Natural killer cell (primary cell): ENCODE measurements at regions not wholly inside any gene's neighbourhood (a gene's known extent, or its start where the extent isn't known, plus 50 kb on each side); places are given as distances from the start of the nearest gene placed in this dataset.

ENCODE experiments used
- ATAC-seq, 3 donors: fragments of 150-1000 bp in 2 of 3; fragments of 200-7000 bp in 1 of 3; cut with Tn5 transposase; 1 replicate in 1 of 3; 2 replicates in 2 of 3; pipeline ENCODE4 v1.10.0; 2021; ENCODE audit warnings: mild to moderate bottlenecking in 2 of 3, moderate library complexity in 2 of 3
- DNase-seq, 2 donors: peaks; one replicate each; pipeline versions ENCODE4 v3.0.0 to v3.0.0-alpha.2; 2013 to 2021; ENCODE audit warnings: mixed read lengths in 1 of 2
- H3K27ac ChIP-seq: one replicate; pipeline ENCODE4 v1.5.1; 2013; ENCODE audit warnings: mild to moderate bottlenecking, low read length
- H3K27me3 ChIP-seq: one replicate; pipeline ENCODE4 v1.6.1; 2013; ENCODE audit warnings: low read length; ENCODE audit not compliant: control insufficient read depth, insufficient read depth
- H3K36me3 ChIP-seq: one replicate; pipeline ENCODE4 v1.6.1; 2013; ENCODE audit warnings: low read length; ENCODE audit not compliant: control insufficient read depth, insufficient read depth
- H3K4me1 ChIP-seq: one replicate; pipeline ENCODE4 v1.6.1; 2013; ENCODE audit warnings: low read length; ENCODE audit not compliant: control insufficient read depth, insufficient read depth
- H3K4me3 ChIP-seq: one replicate; pipeline ENCODE4 v1.5.1; 2013; ENCODE audit warnings: low read length
- H3K9me3 ChIP-seq: one replicate; pipeline ENCODE4 v1.6.1; 2013; ENCODE audit warnings: low read length; ENCODE audit not compliant: control insufficient read depth, insufficient read depth
- H3K27ac Mint-ChIP-seq, 2 donors: one replicate each; pipeline ENCODE4 v1.8.0; 2022; ENCODE audit warnings: mild to moderate bottlenecking in 2 of 2, mixed read lengths in 2 of 2, moderate library complexity in 1 of 2
- H3K27me3 Mint-ChIP-seq, 2 donors: one replicate each; pipeline ENCODE4 v1.8.0; 2022; ENCODE audit warnings: low read depth in 2 of 2, mixed read lengths in 2 of 2
- H3K36me3 Mint-ChIP-seq: one replicate; pipeline ENCODE4 v1.8.0; 2022; ENCODE audit warnings: mixed read lengths
- H3K4me1 Mint-ChIP-seq, 2 donors: one replicate each; pipeline ENCODE4 v1.8.0; 2022; ENCODE audit warnings: mixed read lengths in 2 of 2
- H3K4me3 Mint-ChIP-seq: one replicate; pipeline ENCODE4 v1.8.0; 2022; ENCODE audit warnings: mild to moderate bottlenecking, moderate library complexity, mixed read lengths
- H3K9me3 Mint-ChIP-seq, 2 donors: one replicate each; pipeline ENCODE4 v1.8.0; 2022; ENCODE audit warnings: mixed read lengths in 2 of 2
- WGBS: methylation state at CpG from one replicate; pipeline ENCODE4 v1.1.7; 2013; ENCODE audit warnings: missing lambda C conversion rate; ENCODE audit not compliant: insufficient coverage; 5-methylcytosine and 5-hydroxymethylcytosine counted together
- intact Hi-C: fragments of 100-400 bp; cut with micrococcal nuclease; formaldehyde crosslinking; loops from one replicate; pipeline ENCODE4 v1.14.2; 2022
- TF ChIP-seq, protein P1 (sequence below): fragments of 200-600 bp; IDR thresholded peaks from one replicate; pipeline ENCODE4 v1.8.0; 2022; ENCODE audit warnings: antibody characterized with exemption

DNA sequence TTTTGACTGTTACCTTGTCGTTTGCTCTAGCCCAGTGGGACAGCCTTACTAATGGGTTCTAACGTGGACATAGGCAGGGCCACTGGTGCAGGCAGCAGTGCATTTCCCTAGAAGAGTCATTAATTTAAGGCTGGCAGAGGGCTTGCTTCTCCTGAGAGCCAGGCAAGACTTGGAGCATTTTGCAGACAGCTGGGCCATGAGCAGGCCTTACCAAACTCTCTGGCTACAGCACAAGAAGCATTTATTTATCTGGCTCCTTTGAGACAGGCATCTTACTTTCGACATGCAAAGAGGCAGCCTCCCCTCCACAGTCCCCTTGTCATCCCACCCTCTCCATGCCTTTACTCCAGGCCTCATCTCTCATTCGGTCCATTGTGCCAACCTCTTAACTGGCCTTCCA is 139.9 kb downstream of the CSNK2A3 start:
- intact Hi-C loops = no loop called here
- Mint-ChIP-seq H3K4me3 (no peak overlapping the region), H3K36me3 (no peaks in the 10 kb centered on the region), H3K4me1 (no peaks in the 10 kb centered on the region), H3K27me3 (peaks cover 12% of the 10 kb centered on the region in 2 donors), H3K9me3 (no peaks in the 10 kb centered on the region), H3K27ac (no peak overlapping the region)
- H3K9me3 ChIP-seq = no peaks in the 10 kb centered on the region
- H3K27ac ChIP-seq = no peak overlapping the region
- H3K36me3 ChIP-seq = no peaks in the 10 kb centered on the region
- WGBS = 90% methylated on average over 4 of the region's 4 CpGs
- H3K4me3 ChIP-seq = no peak overlapping the region
- ATAC-seq (no peak), DNase-seq (no peak)
- no peaks in the 10 kb centered on the region for H3K27me3 ChIP-seq
- TF ChIP-seq, protein P1, sequence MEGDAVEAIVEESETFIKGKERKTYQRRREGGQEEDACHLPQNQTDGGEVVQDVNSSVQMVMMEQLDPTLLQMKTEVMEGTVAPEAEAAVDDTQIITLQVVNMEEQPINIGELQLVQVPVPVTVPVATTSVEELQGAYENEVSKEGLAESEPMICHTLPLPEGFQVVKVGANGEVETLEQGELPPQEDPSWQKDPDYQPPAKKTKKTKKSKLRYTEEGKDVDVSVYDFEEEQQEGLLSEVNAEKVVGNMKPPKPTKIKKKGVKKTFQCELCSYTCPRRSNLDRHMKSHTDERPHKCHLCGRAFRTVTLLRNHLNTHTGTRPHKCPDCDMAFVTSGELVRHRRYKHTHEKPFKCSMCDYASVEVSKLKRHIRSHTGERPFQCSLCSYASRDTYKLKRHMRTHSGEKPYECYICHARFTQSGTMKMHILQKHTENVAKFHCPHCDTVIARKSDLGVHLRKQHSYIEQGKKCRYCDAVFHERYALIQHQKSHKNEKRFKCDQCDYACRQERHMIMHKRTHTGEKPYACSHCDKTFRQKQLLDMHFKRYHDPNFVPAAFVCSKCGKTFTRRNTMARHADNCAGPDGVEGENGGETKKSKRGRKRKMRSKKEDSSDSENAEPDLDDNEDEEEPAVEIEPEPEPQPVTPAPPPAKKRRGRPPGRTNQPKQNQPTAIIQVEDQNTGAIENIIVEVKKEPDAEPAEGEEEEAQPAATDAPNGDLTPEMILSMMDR = no peak
- no peaks in the 10 kb centered on the region for H3K4me1 ChIP-seq

DNA sequence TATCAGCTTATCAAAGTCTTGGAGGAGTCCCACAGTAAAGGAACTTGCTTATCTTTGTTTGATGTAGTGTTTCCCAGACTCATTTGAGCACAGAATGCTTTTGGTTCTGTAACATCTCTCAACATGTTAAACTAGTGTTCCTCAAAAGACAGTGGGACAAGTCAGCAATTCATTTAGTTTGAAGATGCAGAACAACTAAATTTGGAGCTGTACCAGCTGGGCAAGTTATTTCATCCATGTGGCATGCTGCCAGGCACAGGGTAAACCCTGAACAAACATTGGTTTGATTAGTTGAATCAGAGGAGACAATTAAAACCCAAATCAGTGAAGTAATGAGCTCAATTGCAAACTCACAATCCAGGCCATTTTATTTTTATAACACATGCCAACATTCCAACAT is 141.2 kb downstream of the CSNK2A3 start:
- no peaks in the 10 kb centered on the region for H3K9me3 Mint-ChIP-seq
- no peaks in the 10 kb centered on the region for H3K4me1 ChIP-seq
- no peak overlapping the region for H3K4me3 Mint-ChIP-seq
- DNase-seq (no peak), ATAC-seq (no peak)
- no peaks in the 10 kb centered on the region for H3K27me3 ChIP-seq
- no peak overlapping the region for H3K27ac Mint-ChIP-seq
- H3K27ac ChIP-seq = no peak overlapping the region
- intact Hi-C loops = no loop called here
- TF ChIP-seq, protein P1 = no peak
- H3K36me3 ChIP-seq = no peaks in the 10 kb centered on the region
- H3K4me3 ChIP-seq = no peak overlapping the region
- H3K27me3 Mint-ChIP-seq = peaks cover 14 to 18% of the 10 kb centered on the region in 2 donors
- no peaks in the 10 kb centered on the region for H3K36me3 Mint-ChIP-seq
- H3K9me3 ChIP-seq = no peaks in the 10 kb centered on the region
- H3K4me1 Mint-ChIP-seq = no peaks in the 10 kb centered on the region

DNA sequence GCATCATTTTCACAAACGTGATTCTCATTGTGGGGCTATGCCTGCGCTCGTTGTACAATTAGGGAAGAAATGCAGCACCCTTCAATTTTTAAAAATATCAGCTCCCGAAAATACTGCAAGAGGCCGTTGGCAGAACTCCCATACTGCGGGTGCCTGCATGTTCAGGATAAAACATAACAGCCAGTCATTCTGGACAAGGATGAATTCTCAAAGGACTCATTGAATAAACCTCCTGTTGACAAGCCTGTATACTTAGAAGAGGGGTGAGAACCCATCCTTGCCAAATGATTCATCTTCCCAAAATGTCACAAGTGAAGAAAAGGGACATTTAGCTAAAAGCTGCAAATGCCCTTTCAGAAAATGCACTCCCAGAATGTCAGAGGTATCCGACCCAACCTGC is 141.9 kb downstream of the CSNK2A3 start:
- H3K27me3 ChIP-seq = no peaks in the 10 kb centered on the region
- H3K4me3 ChIP-seq = no peak overlapping the region
- WGBS = 81% methylated on average over 7 of the region's 7 CpGs

DNA sequence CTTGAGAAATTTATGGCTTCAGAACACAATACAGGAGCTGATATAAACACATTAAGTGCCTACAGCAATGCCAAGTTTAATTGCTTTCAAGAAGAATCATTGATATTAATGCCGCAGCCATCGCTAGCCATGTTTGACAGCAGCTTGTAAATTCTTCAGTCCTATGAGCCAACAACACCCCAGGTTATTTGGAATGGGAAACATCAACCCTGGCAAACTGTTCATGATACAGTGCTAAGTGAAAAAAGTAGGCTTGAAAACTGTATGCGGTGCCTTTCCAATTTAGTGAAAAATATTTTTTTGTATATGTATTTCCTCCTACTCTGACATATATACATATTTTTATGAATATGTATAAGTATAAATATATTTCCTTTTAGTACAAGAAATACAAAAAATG is 142.6 kb downstream of the CSNK2A3 start:
- Mint-ChIP-seq H3K9me3 (no peaks in the 10 kb centered on the region), H3K4me3 (no peak overlapping the region), H3K27me3 (peaks cover 13 to 15% of the 10 kb centered on the region in 2 donors), H3K4me1 (no peaks in the 10 kb centered on the region), H3K36me3 (no peaks in the 10 kb centered on the region), H3K27ac (no peak overlapping the region)
- H3K27ac ChIP-seq = no peak overlapping the region
- intact Hi-C loops = no loop called here
- no peaks in the 10 kb centered on the region for H3K36me3 ChIP-seq
- H3K4me3 ChIP-seq = no peak overlapping the region
- H3K9me3 ChIP-seq = no peaks in the 10 kb centered on the region
- TF ChIP-seq, protein P1 = no peak
- DNase-seq (no peak), ATAC-seq (no peak)
- H3K4me1 ChIP-seq = no peaks in the 10 kb centered on the region
- 87% methylated on average over 2 of the region's 3 CpGs for WGBS
- H3K27me3 ChIP-seq = no peaks in the 10 kb centered on the region

More for the DNA sequence above, 141.9 kb downstream of the CSNK2A3 start:
- no peak overlapping the region for H3K27ac Mint-ChIP-seq
- H3K9me3 ChIP-seq = no peaks in the 10 kb centered on the region
- H3K36me3 ChIP-seq = no peaks in the 10 kb centered on the region
- no peak overlapping the region for H3K27ac ChIP-seq
- ATAC-seq (no peak), DNase-seq (no peak)
- no peak overlapping the region for H3K4me3 Mint-ChIP-seq
- no peaks in the 10 kb centered on the region for H3K4me1 Mint-ChIP-seq
- intact Hi-C loops = no loop called here
- no peaks in the 10 kb centered on the region for H3K4me1 ChIP-seq
- H3K9me3 Mint-ChIP-seq = no peaks in the 10 kb centered on the region
- peaks cover 14 to 18% of the 10 kb centered on the region in 2 donors for H3K27me3 Mint-ChIP-seq
- TF ChIP-seq, protein P1 = no peak
- no peaks in the 10 kb centered on the region for H3K36me3 Mint-ChIP-seq
